Stomach (tissue), 8 donors: ENCODE measurements at regions not wholly inside any gene's neighbourhood (a gene's known extent, or its start where the extent isn't known, plus 50 kb on each side); places are given as distances from the start of the nearest gene placed in this dataset.
"Not testable (repeated sequence)": the region's sequence is repeated elsewhere in the genome, so short reads cannot be mapped to it uniquely, and the experiment has no call there.

Experiments
- DNase-seq, 2 donors: peaks; one replicate each; pipeline versions ENCODE4 v3.0.0 to v3.0.0-alpha.2; 2013 to 2019
- H3K27ac ChIP-seq, 5 donors: fragments of 200-600 bp in 4 of 5; sonication (generic) in 4 of 5; one replicate each; pipeline ENCODE4 v1.5.1; 2013 to 2019; ENCODE audit warnings: mild to moderate bottlenecking in 1 of 5, moderate library complexity in 1 of 5
- H3K27me3 ChIP-seq, 3 donors: fragments of 200-600 bp; sonication (generic); one replicate each; pipeline ENCODE4 v1.5.1; 2017 to 2019; ENCODE audit warnings: mixed run types in 1 of 3
- H3K36me3 ChIP-seq, 4 donors: fragments of 200-600 bp; sonication (generic); 1 replicate in 3 of 4; 2 replicates in 1 of 4; pipeline ENCODE4 v1.5.1; 2016 to 2019
- H3K4me1 ChIP-seq, 4 donors: fragments of 200-600 bp; sonication (generic); one replicate each; pipeline ENCODE4 v1.5.1; 2016 to 2019
- H3K4me3 ChIP-seq, 4 donors: fragments of 200-600 bp; sonication (generic) in 3 of 4; one replicate each; pipeline ENCODE4 v1.5.1; 2016 to 2019; ENCODE audit warnings: mild to moderate bottlenecking in 1 of 4
- H3K9me3 ChIP-seq, 4 donors: fragments of 200-600 bp; sonication (generic); one replicate each; pipeline ENCODE4 v1.5.1; 2016 to 2019
- CTCF ChIP-seq, 7 experiments: fragments of 450-650 bp in 4 of 7; fragments of 200-600 bp in 3 of 7; sonication (generic) in 3 of 7; IDR thresholded peaks; one replicate each; pipeline ENCODE4 v1.5.1; 2016 to 2019; ENCODE audit warnings: antibody characterized with exemption in 7 of 7, control low read depth in 2 of 7, mild to moderate bottlenecking in 1 of 7
- EP300 ChIP-seq: sonication (generic); formaldehyde crosslinking; IDR thresholded peaks from one replicate; pipeline ENCODE4 v1.6.1; 2017; ENCODE audit warnings: antibody characterized with exemption
- POLR2A ChIP-seq, 4 donors: fragments of 450-650 bp; IDR thresholded peaks; one replicate each; pipeline ENCODE4 v1.6.1; 2016; ENCODE audit warnings: antibody characterized with exemption in 4 of 4, control low read depth in 2 of 4, mild to moderate bottlenecking in 1 of 4, moderate library complexity in 1 of 4
- POLR2AphosphoS5 ChIP-seq, 3 donors: sonication (generic); formaldehyde crosslinking; IDR thresholded peaks; one replicate each; pipeline ENCODE4 v1.6.1; 2016; ENCODE audit warnings: antibody characterized with exemption in 3 of 3
- WGBS, 5 donors: extraction: QIAGEN DNeasy Blood & Tissue Kit in 3 of 5; methylation state at CpG; one replicate each; pipeline versions ENCODE4 v1.1.5 to v1.1.7; 2013 to 2018; 5-methylcytosine and 5-hydroxymethylcytosine counted together
- intact Hi-C: fragments of 100-400 bp; cut with DNase I; formaldehyde crosslinking; loops from one replicate; pipeline ENCODE4 v1.15.1; 2023; ENCODE audit warnings: low total_unique reads
- donor health status: healthy with polysubstance abuse.
- donor health status: Bipolar disorder and iron deficiency.
- donor health status: healthy.

GRCh38 chr3:81063896-81064295 is 697.5 kb downstream of the GBE1 start:
- no peak for DNase-seq
- Histone ChIP-seq H3K9me3 (peaks cover 0 to 20% (median 7%) of the 10 kb centered on the region in 4 donors), H3K36me3 (no peaks in the 10 kb centered on the region), H3K27me3 (no peaks in the 10 kb centered on the region), H3K4me1 (no peaks in the 10 kb centered on the region), H3K4me3 (no peak overlapping the region), H3K27ac (no peak overlapping the region)
- TF ChIP-seq POLR2A (IDR thresholded peaks at IDR 0.05) (no peak), CTCF (IDR thresholded peaks at IDR 0.05) (no peak), POLR2AphosphoS5 (IDR thresholded peaks at IDR 0.05) (no peak), EP300 (no peak)
- intact Hi-C loops, result no loop called here

DNA sequence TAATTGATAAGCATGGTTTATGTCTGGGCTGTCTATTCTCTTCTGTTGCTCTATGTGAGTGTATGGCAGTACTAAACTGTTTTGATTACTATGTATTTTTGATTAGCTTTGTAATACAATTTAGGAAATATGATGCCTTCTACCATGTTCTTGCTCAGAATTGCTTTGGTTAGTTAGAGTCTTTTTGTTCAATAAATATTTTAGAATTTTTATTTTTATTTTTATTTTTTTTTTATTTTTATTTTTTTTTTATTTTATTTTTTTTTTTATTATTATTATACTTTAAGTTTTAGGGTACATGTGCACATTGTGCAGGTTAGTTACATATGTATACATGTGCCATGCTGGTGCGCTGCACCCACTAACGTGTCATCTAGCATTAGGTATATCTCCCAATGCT is 710.3 kb downstream of the GBE1 start:
- WGBS, 5 donors, result 100% methylated on average over 1 of the region's 2 CpGs; no CpG with 5 or more reads in 4 of the 5 donors
- H3K27me3 ChIP-seq, DNase-seq, H3K36me3 ChIP-seq, H3K4me1 ChIP-seq, H3K27ac ChIP-seq, H3K4me3 ChIP-seq, intact Hi-C loops, H3K9me3 ChIP-seq: not testable (repeated sequence)

DNA sequence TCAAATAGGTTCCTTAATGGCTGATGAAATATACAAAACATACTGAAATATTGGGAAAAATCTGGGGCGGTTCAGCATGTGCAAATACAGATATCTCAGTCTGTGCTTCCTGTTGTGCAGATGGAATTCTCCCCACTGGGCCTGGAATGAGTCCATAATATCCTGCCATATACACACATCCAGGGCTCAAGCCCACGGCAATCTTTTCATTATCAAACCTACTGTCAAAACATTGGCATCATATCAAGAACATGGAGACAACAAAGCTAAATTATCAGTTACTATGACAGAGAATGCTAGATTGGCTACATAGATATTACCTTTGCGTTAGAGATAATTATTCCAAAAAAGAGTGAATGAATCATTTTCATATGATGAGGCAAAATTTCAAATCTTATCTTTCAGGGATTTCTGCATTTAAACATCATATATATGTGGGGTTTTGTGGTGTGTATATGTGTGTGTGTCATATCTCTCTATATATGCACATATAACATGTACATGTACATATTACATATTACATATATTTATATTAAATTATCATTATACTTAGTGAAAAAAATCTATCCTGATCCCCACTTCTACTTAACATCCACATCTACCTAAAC is 713.3 kb downstream of the GBE1 start:
- intact Hi-C loops, result no loop called here
- Histone ChIP-seq H3K4me3 (no peak overlapping the region), H3K36me3 (no peaks in the 10 kb centered on the region), H3K27me3 (no peaks in the 10 kb centered on the region), H3K27ac (no peak overlapping the region), H3K9me3 (no peaks in the 10 kb centered on the region), H3K4me1 (no peaks in the 10 kb centered on the region)
- DNase-seq, result no peak
- TF ChIP-seq POLR2AphosphoS5 (IDR thresholded peaks at IDR 0.05) (no peak), POLR2A (IDR thresholded peaks at IDR 0.05) (no peak), CTCF (IDR thresholded peaks at IDR 0.05) (no peak)
- 36 to 48% (median 40%) methylated on average over 3 of the region's 3 CpGs for WGBS, 5 donors

- WGBS, 5 donors, result 32 to 72% (median 70%) methylated on average over 1 of the region's 1 CpG
Measured at GRCh38 chr3:81045976-81046375, 715.5 kb downstream of the GBE1 start.

More at GRCh38 chr3:81045976-81046375, 715.5 kb downstream of the GBE1 start:
- TF ChIP-seq CTCF (IDR thresholded peaks at IDR 0.05) (no peak), POLR2A (IDR thresholded peaks at IDR 0.05) (no peak), POLR2AphosphoS5 (IDR thresholded peaks at IDR 0.05) (no peak), EP300 (no peak)
- DNase-seq, result no peak
- Histone ChIP-seq H3K36me3 (no peaks in the 10 kb centered on the region), H3K27me3 (no peaks in the 10 kb centered on the region), H3K9me3 (no peaks in the 10 kb centered on the region), H3K4me1 (no peaks in the 10 kb centered on the region), H3K4me3 (no peak overlapping the region), H3K27ac (no peak overlapping the region)
- intact Hi-C loops, result no loop called here
